Karpas-422 (cell line): ENCODE measurements at regions not wholly inside any gene's neighbourhood (a gene's known extent, or its start where the extent isn't known, plus 50 kb on each side); places are given as distances from the start of the nearest gene placed in this dataset.

Source experiments
- DNase-seq: peaks from one replicate; pipeline ENCODE4 v3.0.0-alpha.2; 2015
- H2AFZ ChIP-seq: fragments of 200-600 bp; sonication (generic); 2 replicates; pipeline ENCODE4 v1.6.1; 2014; ENCODE audit warnings: antibody characterized with exemption, low read length, mixed read lengths
- H3K27ac ChIP-seq: fragments of 200-600 bp; sonication (generic); 2 replicates; pipeline ENCODE4 v1.5.1; 2014; ENCODE audit warnings: mild to moderate bottlenecking, low read length, moderate library complexity
- H3K27me3 ChIP-seq: fragments of 200-600 bp; sonication (generic); 2 replicates; pipeline ENCODE4 v1.6.1; 2014; ENCODE audit warnings: low read length, mixed read lengths
- H3K36me3 ChIP-seq: fragments of 200-600 bp; sonication (generic); 2 replicates; pipeline ENCODE4 v1.6.1; 2014; ENCODE audit warnings: low read length, mixed read lengths; ENCODE audit not compliant: insufficient read depth
- H3K4me1 ChIP-seq: fragments of 200-600 bp; sonication (generic); 2 replicates; pipeline ENCODE4 v1.6.1; 2014; ENCODE audit warnings: mild to moderate bottlenecking, low read length, mixed read lengths
- H3K4me2 ChIP-seq: fragments of 200-600 bp; sonication (generic); 2 replicates; pipeline ENCODE4 v1.6.1; 2014; ENCODE audit warnings: low read length, low read depth, mild to moderate bottlenecking; ENCODE audit not compliant: poor library complexity, severe bottlenecking
- H3K4me3 ChIP-seq: fragments of 200-600 bp; sonication (generic); 2 replicates; pipeline ENCODE4 v1.5.1; 2014; ENCODE audit warnings: mild to moderate bottlenecking, antibody characterized with exemption, low read length, mixed read lengths
- H3K79me2 ChIP-seq: fragments of 200-600 bp; sonication (generic); 2 replicates; pipeline ENCODE4 v1.6.1; 2014; ENCODE audit warnings: mild to moderate bottlenecking, low read length, mixed read lengths
- H3K9ac ChIP-seq: fragments of 200-600 bp; sonication (generic); 2 replicates; pipeline ENCODE4 v1.6.0; 2014; ENCODE audit warnings: low read length
- H3K9me2 ChIP-seq: fragments of 200-600 bp; sonication (generic), shearing (Covaris generic); replicated peaks from 2 replicates; pipeline ENCODE4 v1.6.0; 2014; ENCODE audit warnings: mild to moderate bottlenecking, low read length, moderate library complexity; ENCODE audit not compliant: insufficient read depth
- H3K9me3 ChIP-seq: fragments of 300-700, 200-600 bp; sonication (generic); 2 replicates; pipeline ENCODE4 v1.6.1; 2014; ENCODE audit warnings: low read length, mixed read lengths
- H4K20me1 ChIP-seq: fragments of 200-600 bp; sonication (generic); 2 replicates; pipeline ENCODE4 v1.6.1; 2014; ENCODE audit warnings: mild to moderate bottlenecking, antibody characterized with exemption, low read length, low read depth; ENCODE audit not compliant: insufficient read depth

DNA sequence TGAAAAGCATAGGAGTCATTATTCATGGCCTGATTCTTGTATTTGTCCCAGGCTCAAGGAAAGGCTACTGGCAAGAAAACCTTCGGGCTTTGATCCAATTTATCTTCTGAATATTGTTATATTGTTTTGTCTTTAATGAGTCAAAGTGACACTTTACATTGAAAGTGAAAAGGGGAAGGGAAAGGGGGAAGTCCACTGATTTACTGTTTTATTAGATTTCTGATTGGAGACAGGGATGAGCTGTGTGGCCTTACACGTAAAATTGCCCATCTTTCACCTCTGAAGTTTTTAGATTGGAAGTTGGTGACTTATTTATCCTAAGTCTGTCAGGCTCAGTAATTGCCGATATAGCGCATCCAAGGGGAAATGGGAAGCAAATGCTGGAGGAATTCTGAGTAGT lies 843.8 kb upstream of the LRRTM1 start:
- H3K9me2 ChIP-seq = no peaks in the 10 kb centered on the region; the same call in 1 of the 2 replicates
- H3K4me3 ChIP-seq = no peak overlapping the region
- H3K4me2 ChIP-seq = no peak overlapping the region
- H3K27ac ChIP-seq = no peak overlapping the region
- no peaks in the 10 kb centered on the region for H3K27me3 ChIP-seq
- no peak overlapping the region for H2AFZ ChIP-seq
- no peak for DNase-seq
- H3K9me3 ChIP-seq = peaks cover 44% of the 10 kb centered on the region
- H3K79me2 ChIP-seq = no peaks in the 10 kb centered on the region
- no peaks in the 10 kb centered on the region for H3K36me3 ChIP-seq
- H3K4me1 ChIP-seq = no peaks in the 10 kb centered on the region
- no peaks in the 10 kb centered on the region for H4K20me1 ChIP-seq
- no peak overlapping the region for H3K9ac ChIP-seq

DNA sequence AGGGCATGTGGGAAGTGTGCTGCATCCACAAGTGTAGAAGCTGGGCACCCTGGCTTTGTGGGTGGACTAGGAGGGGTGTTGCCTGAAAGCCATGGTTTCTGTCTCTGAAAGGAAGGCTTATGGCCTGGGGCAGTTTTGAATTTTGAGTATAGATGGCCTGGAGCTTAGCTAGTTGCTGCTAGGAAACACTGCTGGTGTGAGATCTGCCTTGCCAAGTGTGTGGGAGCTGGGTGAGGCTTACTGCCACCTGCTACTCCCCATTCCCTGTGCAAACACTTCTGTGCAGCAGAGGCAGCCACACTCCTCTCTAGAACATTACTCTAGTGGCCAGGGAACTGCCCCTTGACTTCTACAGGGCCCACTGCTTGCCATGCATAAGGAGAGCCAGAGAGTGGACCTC lies 831.7 kb upstream of the LRRTM1 start:
- no peaks in the 10 kb centered on the region for H3K4me1 ChIP-seq
- no peaks in the 10 kb centered on the region for H3K9me2 ChIP-seq
- no peak overlapping the region for H3K9ac ChIP-seq
- H3K27me3 ChIP-seq = no peaks in the 10 kb centered on the region
- no peak overlapping the region for H3K4me2 ChIP-seq
- H4K20me1 ChIP-seq = no peaks in the 10 kb centered on the region
- peaks cover 56% of the 10 kb centered on the region for H3K9me3 ChIP-seq
- DNase-seq = no peak
- H2AFZ ChIP-seq = no peak overlapping the region
- no peaks in the 10 kb centered on the region for H3K79me2 ChIP-seq
- H3K36me3 ChIP-seq = no peaks in the 10 kb centered on the region
- H3K27ac ChIP-seq = no peak overlapping the region
- H3K4me3 ChIP-seq = no peak overlapping the region

DNA sequence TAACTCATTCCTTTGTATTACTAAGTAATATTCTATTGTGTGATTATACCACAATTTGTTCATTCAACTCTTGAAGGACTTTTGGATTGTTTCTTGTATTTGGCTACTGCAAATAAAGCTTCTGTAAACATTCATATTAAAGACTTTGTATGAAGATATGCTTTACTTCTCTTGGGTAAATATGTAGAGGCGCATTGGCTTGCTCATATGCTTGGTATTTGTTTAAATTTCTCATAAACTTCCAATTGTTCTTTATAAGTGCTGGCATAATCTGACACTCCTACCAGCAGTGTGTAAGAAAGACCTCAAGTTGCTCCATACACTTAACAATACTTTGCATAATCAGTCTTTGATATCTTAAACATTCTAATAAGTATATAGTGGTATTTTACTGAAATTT lies 792.8 kb upstream of the LRRTM1 start:
- no peak overlapping the region for H3K27ac ChIP-seq
- H3K9me3 ChIP-seq = peaks cover 46% of the 10 kb centered on the region
- no peaks in the 10 kb centered on the region for H3K79me2 ChIP-seq
- no peak overlapping the region for H3K9ac ChIP-seq
- no peaks in the 10 kb centered on the region for H3K9me2 ChIP-seq
- H3K4me1 ChIP-seq = no peaks in the 10 kb centered on the region
- no peak for DNase-seq
- H4K20me1 ChIP-seq = no peaks in the 10 kb centered on the region
- no peak overlapping the region for H3K4me2 ChIP-seq
- H2AFZ ChIP-seq = no peak overlapping the region
- H3K4me3 ChIP-seq = no peak overlapping the region
- no peaks in the 10 kb centered on the region for H3K27me3 ChIP-seq
- H3K36me3 ChIP-seq = no peaks in the 10 kb centered on the region

DNA sequence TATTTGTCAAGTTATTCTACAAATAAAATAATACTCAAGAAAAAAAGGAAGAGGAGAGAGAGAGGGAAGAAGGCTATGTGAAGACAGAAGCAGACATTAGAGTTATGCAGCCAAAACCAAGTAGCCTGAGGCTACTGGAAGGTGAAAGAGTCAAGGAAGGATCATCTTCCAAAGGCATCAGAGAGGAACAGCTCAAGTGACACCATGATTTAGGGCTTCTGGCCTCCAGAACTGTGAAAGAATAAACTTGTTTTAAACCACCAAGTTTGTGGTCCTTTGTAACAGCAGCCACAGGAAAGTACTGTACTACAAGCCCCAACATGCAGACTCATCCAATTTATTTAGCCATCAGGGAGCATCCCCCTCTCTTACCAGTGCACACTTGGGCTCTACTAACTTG lies 788.5 kb upstream of the LRRTM1 start:
- Histone ChIP-seq H4K20me1 (no peaks in the 10 kb centered on the region), H2AFZ (no peak overlapping the region), H3K27ac (no peak overlapping the region), H3K4me3 (no peak overlapping the region), H3K9ac (no peak overlapping the region), H3K4me2 (no peak overlapping the region), H3K4me1 (no peaks in the 10 kb centered on the region), H3K9me3 (peaks cover 45% of the 10 kb centered on the region), H3K27me3 (no peaks in the 10 kb centered on the region), H3K9me2 (no peaks in the 10 kb centered on the region), H3K79me2 (no peaks in the 10 kb centered on the region), H3K36me3 (no peaks in the 10 kb centered on the region; the same call in 1 of the 2 replicates)
- no peak for DNase-seq

DNA sequence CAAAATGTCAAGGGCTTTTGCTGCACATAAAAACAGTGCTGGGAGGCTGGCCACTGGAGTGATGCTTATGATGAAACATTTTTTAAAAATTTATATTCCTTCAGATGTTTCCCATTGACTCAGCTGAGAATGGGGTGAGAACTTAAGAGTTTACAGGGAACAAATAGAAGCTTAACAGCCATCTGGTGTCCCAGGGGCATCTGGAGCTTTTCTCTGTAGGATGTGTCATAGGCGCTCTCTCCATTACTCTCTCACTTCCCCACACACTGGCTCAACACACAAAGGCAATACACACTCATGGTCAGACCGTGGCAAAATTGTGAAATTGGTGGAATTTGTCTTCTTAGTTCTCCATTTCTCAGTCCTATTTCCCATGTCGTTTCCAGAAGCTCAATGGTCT lies 783.1 kb upstream of the LRRTM1 start:
- no peaks in the 10 kb centered on the region for H3K79me2 ChIP-seq
- peaks cover 28% of the 10 kb centered on the region for H3K9me3 ChIP-seq
- H3K9ac ChIP-seq = no peak overlapping the region
- H3K27ac ChIP-seq = no peak overlapping the region
- no peaks in the 10 kb centered on the region for H4K20me1 ChIP-seq
- no peak overlapping the region for H2AFZ ChIP-seq
- no peak for DNase-seq
- H3K9me2 ChIP-seq = no peaks in the 10 kb centered on the region
- no peak overlapping the region for H3K4me3 ChIP-seq
- H3K4me1 ChIP-seq = no peaks in the 10 kb centered on the region
- no peak overlapping the region for H3K4me2 ChIP-seq
- H3K27me3 ChIP-seq = no peaks in the 10 kb centered on the region
- no peaks in the 10 kb centered on the region; the same call in 1 of the 2 replicates for H3K36me3 ChIP-seq

DNA sequence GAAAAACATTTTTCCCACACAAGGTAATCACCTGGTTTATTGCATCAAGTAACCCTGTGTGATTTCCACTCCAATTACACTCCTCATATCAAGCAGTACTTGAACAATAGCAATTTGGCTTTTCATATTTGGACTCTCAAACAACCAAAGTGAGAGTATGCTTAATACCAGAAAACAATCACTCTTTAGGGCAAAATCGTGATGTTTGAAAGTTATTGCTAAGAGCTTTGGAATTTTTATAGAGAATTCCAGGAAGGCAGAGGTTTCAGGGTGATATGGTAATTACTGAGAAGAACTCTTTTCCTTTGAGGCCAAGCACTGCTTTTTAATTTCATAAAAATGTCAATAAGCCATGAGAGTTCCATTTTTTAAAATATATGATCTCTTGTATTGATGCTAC lies 779.5 kb upstream of the LRRTM1 start:
- Histone ChIP-seq H3K27ac (no peak overlapping the region), H3K9me2 (no peaks in the 10 kb centered on the region), H3K4me3 (no peak overlapping the region), H3K79me2 (no peaks in the 10 kb centered on the region), H3K4me1 (no peaks in the 10 kb centered on the region), H3K36me3 (no peaks in the 10 kb centered on the region; the same call in 1 of the 2 replicates), H3K4me2 (no peak overlapping the region), H2AFZ (no peak overlapping the region), H3K9me3 (peaks cover 27% of the 10 kb centered on the region), H4K20me1 (no peaks in the 10 kb centered on the region), H3K9ac (no peak overlapping the region), H3K27me3 (no peaks in the 10 kb centered on the region)
- no peak for DNase-seq

DNA sequence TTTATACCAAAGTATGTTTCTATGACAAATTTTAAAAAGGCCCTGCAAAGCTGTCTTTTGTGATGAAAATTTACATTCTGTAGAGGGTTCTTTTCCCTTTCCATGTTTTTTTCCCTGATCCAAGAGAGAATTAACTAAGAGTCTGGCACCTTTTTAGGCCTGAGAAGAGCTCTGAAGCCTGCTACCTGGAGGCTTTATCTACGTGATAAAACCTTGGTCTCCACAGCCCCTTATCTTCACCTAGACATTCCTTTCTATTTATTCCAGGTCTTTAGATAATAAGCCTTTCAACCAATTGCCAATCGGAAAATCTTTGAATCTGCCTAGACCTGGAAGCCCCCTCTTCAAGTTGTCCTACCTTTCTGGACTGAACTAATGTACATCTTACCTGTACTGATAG lies 774.1 kb upstream of the LRRTM1 start:
- Histone ChIP-seq H3K4me1 (no peaks in the 10 kb centered on the region), H4K20me1 (no peaks in the 10 kb centered on the region), H3K27me3 (no peaks in the 10 kb centered on the region), H3K9ac (no peak overlapping the region), H2AFZ (no peak overlapping the region), H3K36me3 (no peaks in the 10 kb centered on the region), H3K79me2 (no peaks in the 10 kb centered on the region), H3K9me3 (peaks cover 45% of the 10 kb centered on the region), H3K4me2 (no peak overlapping the region), H3K9me2 (no peaks in the 10 kb centered on the region), H3K4me3 (no peak overlapping the region), H3K27ac (no peak overlapping the region)
- no peak for DNase-seq

DNA sequence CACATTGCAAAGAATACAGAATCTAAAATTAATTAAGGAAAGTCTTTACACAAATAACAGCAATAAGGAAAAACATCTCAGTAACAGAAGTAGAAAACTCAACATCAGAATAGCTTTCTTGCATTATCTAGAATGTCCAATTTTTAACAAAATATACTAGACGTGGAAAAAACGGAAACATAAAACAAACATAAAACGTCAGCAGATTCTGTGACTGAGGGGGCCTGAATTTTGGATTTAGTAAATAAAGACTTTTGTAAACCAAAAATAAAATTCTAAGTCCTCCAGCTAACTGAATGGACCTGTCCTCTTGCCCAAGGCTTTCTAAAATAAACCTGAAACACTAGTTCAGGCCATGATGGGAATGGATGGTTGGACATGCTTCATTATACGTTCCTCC lies 773.5 kb upstream of the LRRTM1 start:
- no peak overlapping the region for H3K4me2 ChIP-seq
- no peak overlapping the region for H2AFZ ChIP-seq
- no peaks in the 10 kb centered on the region for H4K20me1 ChIP-seq
- no peak overlapping the region for H3K4me3 ChIP-seq
- peaks cover 47% of the 10 kb centered on the region for H3K9me3 ChIP-seq
- H3K27me3 ChIP-seq = no peaks in the 10 kb centered on the region
- H3K79me2 ChIP-seq = no peaks in the 10 kb centered on the region
- no peak overlapping the region for H3K27ac ChIP-seq
- no peak overlapping the region for H3K9ac ChIP-seq
- H3K9me2 ChIP-seq = no peaks in the 10 kb centered on the region
- H3K4me1 ChIP-seq = no peaks in the 10 kb centered on the region
- no peak for DNase-seq
- H3K36me3 ChIP-seq = no peaks in the 10 kb centered on the region

DNA sequence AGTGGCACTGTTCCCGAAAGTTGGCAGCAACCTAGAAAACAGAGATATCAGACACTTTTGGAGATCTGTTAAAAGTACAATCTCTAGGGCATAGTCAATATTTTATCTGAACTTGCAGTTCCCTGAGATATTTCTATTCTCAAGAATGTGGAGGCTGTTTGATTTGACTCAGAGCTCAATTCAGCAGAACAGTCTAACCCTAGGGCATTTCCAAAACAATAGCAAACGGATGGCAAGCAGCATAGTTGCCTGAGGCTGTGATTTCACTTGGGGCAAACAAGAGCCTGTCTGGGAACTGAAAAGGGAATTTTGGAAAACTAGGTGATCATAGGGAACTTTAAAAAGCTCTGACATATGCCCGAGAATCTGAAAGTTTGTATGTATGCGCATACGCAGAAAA lies 772.8 kb upstream of the LRRTM1 start:
- Histone ChIP-seq H3K79me2 (no peaks in the 10 kb centered on the region), H3K36me3 (no peaks in the 10 kb centered on the region), H3K9me3 (peaks cover 49% of the 10 kb centered on the region), H3K9ac (no peak overlapping the region), H3K9me2 (no peaks in the 10 kb centered on the region), H3K4me2 (no peak overlapping the region), H3K27me3 (no peaks in the 10 kb centered on the region), H3K27ac (no peak overlapping the region), H3K4me1 (no peaks in the 10 kb centered on the region), H3K4me3 (no peak overlapping the region), H2AFZ (no peak overlapping the region), H4K20me1 (no peaks in the 10 kb centered on the region)
- no peak for DNase-seq
